Endothelial cell of umbilical vein (primary cell): ENCODE measurements at regions not wholly inside any gene's neighbourhood (a gene's known extent, or its start where the extent isn't known, plus 50 kb on each side); places are given as distances from the start of the nearest gene placed in this dataset.
"Not testable (repeated sequence)": the region's sequence is repeated elsewhere in the genome, so short reads cannot be mapped to it uniquely, and the experiment has no call there.

Experiments
- BruUV-seq: library from RNA; stranded (reverse); fragments of 400-500 nt; replicated peaks from 2 replicates; lab custom pipeline; 2021; lab: Mats Ljungman, UMichigan
- CTCF ChIA-PET: fragments of 300-600, 350-600 bp; sonication (Branson Sonifier 250); formaldehyde crosslinking; loops from one replicate; lab custom pipeline; 2021; ENCODE audit warnings: antibody characterized with exemption, inconsistent platforms; lab: Charles Lee
- POLR2A ChIA-PET: fragments of 300-600, 350-600 bp; sonication (Branson Sonifier 250); formaldehyde crosslinking; loops from one replicate; lab custom pipeline; 2021; ENCODE audit warnings: antibody characterized with exemption, inconsistent platforms; lab: Charles Lee
- DNase-seq: peaks from one replicate; pipeline ENCODE4 v3.0.0-alpha.2; 2011; ENCODE audit warnings: low read depth, low spot score
- FAIRE-seq: peaks from 2 replicates; lab custom pipeline; 2011; peaks lifted over from hg19 to GRCh38; lab: Jason Lieb, UNC
- H2AFZ ChIP-seq: 2 replicates; pipeline ENCODE4 v1.6.0; 2012; ENCODE audit warnings: low read depth, low read length, control low read depth, inconsistent platforms
- H3K27ac ChIP-seq: 2 replicates; pipeline ENCODE4 v1.5.1; 2011; ENCODE audit warnings: low read depth, mild to moderate bottlenecking, control low read depth, low read length, moderate library complexity; ENCODE audit not compliant: insufficient read depth
- H3K27me3 ChIP-seq, 2 experiments: 2 replicates each; pipeline versions ENCODE4 v1.6.0 to v1.6.1; 2011; ENCODE audit warnings: low read length in 2 of 2, mixed read lengths in 1 of 2; ENCODE audit not compliant: control insufficient read depth in 2 of 2, insufficient read depth in 2 of 2
- H3K36me3 ChIP-seq, 2 experiments: 2 replicates in 1 of 2; 3 replicates in 1 of 2; pipeline ENCODE4 v1.5.1; 2011; ENCODE audit warnings: low read length in 2 of 2, mild to moderate bottlenecking in 1 of 2, moderate library complexity in 1 of 2; ENCODE audit not compliant: control insufficient read depth in 2 of 2, insufficient read depth in 2 of 2; ENCODE audit errors: extremely low read depth in 1 of 2
- H3K4me1 ChIP-seq: 3 replicates; pipeline ENCODE4 v1.5.1; 2011; ENCODE audit warnings: mild to moderate bottlenecking, low read length; ENCODE audit not compliant: control insufficient read depth, insufficient read depth; ENCODE audit errors: extremely low read depth
- H3K4me2 ChIP-seq: 2 replicates; pipeline ENCODE4 v1.6.1; 2011; ENCODE audit warnings: low read length, control low read depth, mixed read lengths; ENCODE audit not compliant: insufficient read depth
- H3K4me3 ChIP-seq, 3 experiments: fragments of 200-600 bp in 1 of 3; sonication (generic), shearing (Covaris generic) in 1 of 3; replicated peaks in 1 of 3; 2 replicates each; pipeline ENCODE4 v1.5.1; 2011 to 2016; ENCODE audit warnings: control low read depth in 3 of 3, low read length in 3 of 3, mild to moderate bottlenecking in 2 of 3, inconsistent platforms in 1 of 3, low read depth in 1 of 3, moderate library complexity in 1 of 3; ENCODE audit not compliant: insufficient read depth in 1 of 3
- H3K79me2 ChIP-seq: 2 replicates; pipeline ENCODE4 v1.6.0; 2012; ENCODE audit warnings: low read length, inconsistent platforms; ENCODE audit not compliant: control insufficient read depth, insufficient read depth
- H3K9ac ChIP-seq: replicated peaks from 2 replicates; pipeline ENCODE3; 2011; ENCODE audit warnings: low read length, control low read depth; ENCODE audit not compliant: insufficient read depth; ENCODE audit errors: extremely low read depth
- H3K9me1 ChIP-seq: replicated peaks from 3 replicates; pipeline ENCODE4 v1.6.0; 2011; ENCODE audit warnings: mild to moderate bottlenecking, low read length; ENCODE audit not compliant: control insufficient read depth, insufficient read depth; ENCODE audit errors: extremely low read depth
- H3K9me3 ChIP-seq: replicated peaks from 2 replicates; pipeline ENCODE4 v1.5.1; 2012; ENCODE audit warnings: low read length, inconsistent platforms; ENCODE audit not compliant: control insufficient read depth, insufficient read depth
- H4K20me1 ChIP-seq: replicated peaks from 2 replicates; pipeline ENCODE3; 2011; ENCODE audit warnings: mild to moderate bottlenecking, low read length; ENCODE audit not compliant: control insufficient read depth, insufficient read depth; ENCODE audit errors: extremely low read depth
- EZH2 ChIP-seq: IDR thresholded peaks from 2 replicates; pipeline ENCODE4 v1.6.1; 2012; ENCODE audit warnings: borderline replicate concordance, low read depth, mild to moderate bottlenecking, moderate library complexity, low read length, inconsistent platforms; ENCODE audit not compliant: severe bottlenecking
- FOS ChIP-seq: IDR thresholded peaks from 2 replicates; pipeline ENCODE4 v1.6.1; 2011; ENCODE audit warnings: mild to moderate bottlenecking, low read length, moderate library complexity, borderline replicate concordance; ENCODE audit not compliant: insufficient read depth
- GATA2 ChIP-seq: IDR thresholded peaks from 2 replicates; pipeline ENCODE4 v1.7.0; 2011; ENCODE audit warnings: low read depth, mild to moderate bottlenecking, moderate library complexity, mixed read lengths, low read length; ENCODE audit not compliant: insufficient read length, insufficient read depth
- JUN ChIP-seq: IDR thresholded peaks from 2 replicates; pipeline ENCODE4 v1.6.1; 2011; ENCODE audit warnings: borderline replicate concordance, low read depth; ENCODE audit not compliant: insufficient read length, insufficient read depth
- MYC ChIP-seq: IDR thresholded peaks from one replicate; pipeline ENCODE4 v1.6.1; 2011; ENCODE audit warnings: mild to moderate bottlenecking, low read depth, low read length
- POLR2A ChIP-seq: IDR thresholded peaks from 2 replicates; pipeline ENCODE4 v1.6.1; 2012; ENCODE audit warnings: low read depth, mild to moderate bottlenecking, control low read depth, low read length
- POLR2AphosphoS5 ChIP-seq: IDR thresholded peaks from 2 replicates; pipeline ENCODE4 v1.6.1; 2012; ENCODE audit warnings: low read depth, mild to moderate bottlenecking, control low read depth, low read length, moderate library complexity; ENCODE audit not compliant: insufficient read depth
- dilution Hi-C: fragments of 300-500 bp; cut with MboI; formaldehyde crosslinking; loops from one replicate; pipeline ENCODE4 v1.15.0; 2019; ENCODE audit warnings: low sequenced_read_pairs; ENCODE audit not compliant: extremely low pct_ligation_motif_present
- intact Hi-C: fragments of 100-400 bp; cut with micrococcal nuclease; formaldehyde crosslinking; loops from one replicate; pipeline ENCODE4 v1.10.0; 2022
- TF ChIP-seq, protein P1 (sequence below), 2 donors: IDR thresholded peaks; 1 replicate in 1 of 2; 2 replicates in 1 of 2; pipeline ENCODE4 v1.5.1; 2011; ENCODE audit warnings: low read length in 2 of 2, mild to moderate bottlenecking in 2 of 2, moderate library complexity in 2 of 2, control low read depth in 1 of 2, inconsistent platforms in 1 of 2, low read depth in 1 of 2; ENCODE audit not compliant: insufficient read depth in 1 of 2; ENCODE audit errors: extremely low read depth in 1 of 2
- TF ChIP-seq, protein P2 (sequence below): IDR thresholded peaks from 2 replicates; pipeline ENCODE4 v1.6.1; 2011; ENCODE audit not compliant: insufficient read depth, insufficient read length

DNA sequence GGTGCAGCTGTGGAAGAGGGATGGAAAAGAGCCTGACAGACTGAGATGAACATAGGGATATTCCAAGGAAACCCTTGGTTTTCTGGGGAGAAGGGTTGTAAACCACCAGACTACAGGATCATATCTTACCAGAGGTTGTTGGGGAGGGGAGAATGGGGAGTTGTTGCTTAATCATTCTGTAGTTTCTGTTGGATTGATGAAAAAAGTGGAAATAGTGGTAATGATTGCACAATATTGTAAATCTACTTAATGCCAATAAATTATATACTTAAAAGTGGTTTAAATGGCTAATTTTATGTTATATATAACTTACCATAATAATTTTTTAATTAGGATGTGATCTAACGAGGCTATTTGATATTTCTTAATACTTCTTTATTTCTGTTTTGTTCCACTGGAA is 800.9 kb downstream of the BCL11A start:
- Histone ChIP-seq H3K9me1 (no peaks in the 10 kb centered on the region), H3K79me2 (no peaks in the 10 kb centered on the region), H3K4me1 (no peaks in the 10 kb centered on the region), H3K9ac (no peak overlapping the region), H3K4me2 (no peak overlapping the region), H3K9me3 (peaks cover 2% of the 10 kb centered on the region), H3K27me3 (no peaks in the 10 kb centered on the region), H3K27ac (no peak overlapping the region), H2AFZ (no peak overlapping the region), H3K4me3 (no peak overlapping the region), H3K36me3 (no peaks in the 10 kb centered on the region), H4K20me1 (no peaks in the 10 kb centered on the region)
- dilution Hi-C loops = no loop called here
- TF ChIP-seq FOS (no peak), MYC (no peak), POLR2AphosphoS5 (no peak)
- TF ChIP-seq, protein P1, sequence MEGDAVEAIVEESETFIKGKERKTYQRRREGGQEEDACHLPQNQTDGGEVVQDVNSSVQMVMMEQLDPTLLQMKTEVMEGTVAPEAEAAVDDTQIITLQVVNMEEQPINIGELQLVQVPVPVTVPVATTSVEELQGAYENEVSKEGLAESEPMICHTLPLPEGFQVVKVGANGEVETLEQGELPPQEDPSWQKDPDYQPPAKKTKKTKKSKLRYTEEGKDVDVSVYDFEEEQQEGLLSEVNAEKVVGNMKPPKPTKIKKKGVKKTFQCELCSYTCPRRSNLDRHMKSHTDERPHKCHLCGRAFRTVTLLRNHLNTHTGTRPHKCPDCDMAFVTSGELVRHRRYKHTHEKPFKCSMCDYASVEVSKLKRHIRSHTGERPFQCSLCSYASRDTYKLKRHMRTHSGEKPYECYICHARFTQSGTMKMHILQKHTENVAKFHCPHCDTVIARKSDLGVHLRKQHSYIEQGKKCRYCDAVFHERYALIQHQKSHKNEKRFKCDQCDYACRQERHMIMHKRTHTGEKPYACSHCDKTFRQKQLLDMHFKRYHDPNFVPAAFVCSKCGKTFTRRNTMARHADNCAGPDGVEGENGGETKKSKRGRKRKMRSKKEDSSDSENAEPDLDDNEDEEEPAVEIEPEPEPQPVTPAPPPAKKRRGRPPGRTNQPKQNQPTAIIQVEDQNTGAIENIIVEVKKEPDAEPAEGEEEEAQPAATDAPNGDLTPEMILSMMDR (IDR thresholded peaks at IDR 0.05; ENCODE audit: extremely low read depth in 1 of 2, insufficient read depth in 1 of 2, low read depth in 1 of 2, low read length in 2 of 2) = no peak
- POLR2A ChIA-PET = no interaction called here
- CTCF ChIA-PET = no interaction called here
- DNase-seq = no peak
- BruUV-seq = no TSS peak
- FAIRE-seq = no peak
- intact Hi-C loops = no loop called here

DNA sequence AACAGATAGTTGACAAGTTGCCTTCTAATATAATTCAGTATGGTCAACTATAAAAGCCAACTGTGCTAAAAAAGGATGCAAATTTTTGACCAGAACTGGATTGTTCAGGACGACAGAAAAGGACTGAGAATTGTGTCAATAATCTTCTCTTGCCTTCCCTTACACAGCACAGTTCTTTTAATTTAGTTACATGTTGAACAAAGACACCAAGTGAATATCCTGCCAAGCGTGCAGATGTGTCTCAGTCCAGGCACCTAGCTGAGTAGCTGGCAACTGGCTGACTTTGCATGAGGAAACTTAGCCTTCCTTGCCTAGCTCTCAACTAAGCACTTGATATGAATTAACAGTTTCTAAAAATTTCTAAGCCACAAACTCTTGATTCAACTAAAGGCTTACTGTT is 801.4 kb downstream of the BCL11A start:
- DNase-seq (no peak), FAIRE-seq (no peak)
- Histone ChIP-seq H3K9me3 (peaks cover 2% of the 10 kb centered on the region), H3K4me3 (no peak overlapping the region), H4K20me1 (no peaks in the 10 kb centered on the region), H2AFZ (no peak overlapping the region), H3K4me1 (no peaks in the 10 kb centered on the region), H3K4me2 (no peak overlapping the region), H3K79me2 (no peaks in the 10 kb centered on the region), H3K27me3 (no peaks in the 10 kb centered on the region), H3K27ac (no peak overlapping the region), H3K9me1 (no peaks in the 10 kb centered on the region), H3K9ac (no peak overlapping the region), H3K36me3 (no peaks in the 10 kb centered on the region)
- TF ChIP-seq JUN (no peak), EZH2 (no peak), GATA2 (no peak), POLR2A (no peak), FOS (no peak), POLR2AphosphoS5 (no peak)
- TF ChIP-seq, protein P2, sequence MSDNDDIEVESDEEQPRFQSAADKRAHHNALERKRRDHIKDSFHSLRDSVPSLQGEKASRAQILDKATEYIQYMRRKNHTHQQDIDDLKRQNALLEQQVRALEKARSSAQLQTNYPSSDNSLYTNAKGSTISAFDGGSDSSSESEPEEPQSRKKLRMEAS = no peak
- intact Hi-C loops (no loop called here), dilution Hi-C loops (no loop called here)
- CTCF ChIA-PET = no interaction called here
- POLR2A ChIA-PET = no interaction called here
- BruUV-seq = no TSS peak

DNA sequence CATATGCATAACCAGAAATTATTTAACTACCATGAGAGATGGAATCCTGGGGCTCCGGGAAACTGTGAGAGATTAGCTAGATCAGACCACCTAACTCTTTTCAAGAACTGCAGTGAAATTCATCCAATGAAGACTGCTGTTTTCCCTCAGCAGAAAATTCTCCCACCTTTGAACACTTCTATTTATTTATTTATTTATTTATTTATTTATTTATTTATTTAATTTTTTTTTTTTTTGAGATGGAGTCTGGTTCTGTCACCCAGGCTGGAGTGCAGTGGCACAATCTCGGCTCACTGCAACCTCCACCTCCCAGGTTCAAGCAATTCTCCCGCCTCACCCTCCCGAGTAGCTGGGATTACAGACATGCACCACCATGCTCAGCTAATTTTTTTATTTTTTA is 802.2 kb downstream of the BCL11A start:
- H3K9ac ChIP-seq, BruUV-seq, H4K20me1 ChIP-seq, H3K9me1 ChIP-seq, FAIRE-seq, H3K9me3 ChIP-seq, POLR2A ChIA-PET, dilution Hi-C loops, DNase-seq, H3K4me2 ChIP-seq, H3K27ac ChIP-seq, H3K4me1 ChIP-seq, H3K27me3 ChIP-seq, H3K79me2 ChIP-seq, H3K36me3 ChIP-seq, intact Hi-C loops, H3K4me3 ChIP-seq, H2AFZ ChIP-seq, CTCF ChIA-PET: not testable (repeated sequence)
